WERI-Rb-1 (cell line): ENCODE measurements at regions not wholly inside any gene's neighbourhood (a gene's known extent, or its start where the extent isn't known, plus 50 kb on each side); places are given as distances from the start of the nearest gene placed in this dataset.

Source experiments
- DNase-seq: peaks from one replicate; pipeline ENCODE4 v3.0.0-alpha.2; 2020
- H3K27ac ChIP-seq: fragments of 250-450 bp; sonication (Bioruptor Pico); 2 replicates; pipeline ENCODE4 v1.5.1; 2020; ENCODE audit warnings: mild to moderate bottlenecking, moderate library complexity
- H3K27me3 ChIP-seq: fragments of 250-450 bp; sonication (Bioruptor Pico); 2 replicates; pipeline ENCODE4 v1.5.1; 2021; ENCODE audit warnings: mild to moderate bottlenecking, low read depth, moderate library complexity; ENCODE audit not compliant: insufficient read depth, severe bottlenecking
- H3K36me3 ChIP-seq: fragments of 250-450 bp; sonication (Bioruptor Pico); 2 replicates; pipeline ENCODE4 v1.5.1; 2020; ENCODE audit warnings: mild to moderate bottlenecking, moderate library complexity
- H3K4me3 ChIP-seq: 2 replicates; pipeline ENCODE4 v1.5.1; 2011; ENCODE audit warnings: low read depth, mild to moderate bottlenecking, control low read depth, low read length
- H3K9me3 ChIP-seq: fragments of 250-450 bp; sonication (Bioruptor Pico); 2 replicates; pipeline ENCODE4 v1.5.1; 2021; ENCODE audit warnings: mild to moderate bottlenecking, moderate library complexity; ENCODE audit not compliant: severe bottlenecking
- CTCF ChIP-seq: IDR thresholded peaks from 2 replicates; pipeline ENCODE4 v1.5.1; 2011; ENCODE audit warnings: low read depth, mild to moderate bottlenecking, control low read depth, inconsistent platforms, low read length

GRCh38 chr18:30889519-30890301, 152.8 kb downstream of the DSC3 start:
- Histone ChIP-seq H3K4me3 (no peak overlapping the region), H3K27ac (no peak overlapping the region), H3K27me3 (no peaks in the 10 kb centered on the region), H3K36me3 (no peaks in the 10 kb centered on the region), H3K9me3 (no peaks in the 10 kb centered on the region)
- peak; percentile 39 for DNase-seq
- TF ChIP-seq CTCF = peak; percentile 63

- Histone ChIP-seq H3K27ac (no peak overlapping the region), H3K36me3 (no peaks in the 10 kb centered on the region), H3K4me3 (no peak overlapping the region), H3K9me3 (no peaks in the 10 kb centered on the region), H3K27me3 (no peaks in the 10 kb centered on the region)
- DNase-seq = no peak
- no peak for TF ChIP-seq CTCF
These were observed 154.2 kb downstream of the DSC3 start for GRCh38 chr18:30888344-30888743.

- H3K36me3 ChIP-seq = no peaks in the 10 kb centered on the region
- no peak for TF ChIP-seq CTCF
- DNase-seq = no peak
These were observed 155.5 kb downstream of the DSC3 start for GRCh38 chr18:30886998-30887397.

GRCh38 chr18:30870466-30870865, 172.1 kb downstream of the DSC3 start:
- Histone ChIP-seq H3K27me3 (no peaks in the 10 kb centered on the region), H3K27ac (no peak overlapping the region), H3K36me3 (no peaks in the 10 kb centered on the region), H3K9me3 (no peaks in the 10 kb centered on the region), H3K4me3 (no peak overlapping the region)
- TF ChIP-seq CTCF = no peak
- DNase-seq = no peak

More at GRCh38 chr18:30886998-30887397, 155.5 kb downstream of the DSC3 start:
- H3K27ac ChIP-seq = no peak overlapping the region
- H3K27me3 ChIP-seq = no peaks in the 10 kb centered on the region
- H3K4me3 ChIP-seq = no peak overlapping the region
- H3K9me3 ChIP-seq = no peaks in the 10 kb centered on the region

- H3K9me3 ChIP-seq = no peaks in the 10 kb centered on the region
- no peak for DNase-seq
- H3K4me3 ChIP-seq = no peak overlapping the region
- no peaks in the 10 kb centered on the region for H3K36me3 ChIP-seq
- no peak overlapping the region for H3K27ac ChIP-seq
- TF ChIP-seq CTCF = no peak
- H3K27me3 ChIP-seq = no peaks in the 10 kb centered on the region
These were observed 179.6 kb downstream of the DSC3 start for GRCh38 chr18:30862900-30863299.

- Histone ChIP-seq H3K27me3 (no peaks in the 10 kb centered on the region), H3K36me3 (no peaks in the 10 kb centered on the region), H3K9me3 (no peaks in the 10 kb centered on the region), H3K27ac (no peak overlapping the region), H3K4me3 (no peak overlapping the region)
- TF ChIP-seq CTCF = no peak
- DNase-seq = no peak
These were observed 181.8 kb downstream of the DSC3 start for GRCh38 chr18:30860741-30861140.
